ENCODE measurements at regions not wholly inside any gene's neighbourhood (a gene's known extent, or its start where the extent isn't known, plus 50 kb on each side); places are given as distances from the start of the nearest gene placed in this dataset.

- no peaks in the 10 kb centered on the region for H4K20me1 ChIP-seq (replicated peaks in 1 of 2; ENCODE audit: control insufficient read depth in 1 of 2, insufficient read depth in 2 of 2, low read length in 2 of 2)
- H3K9ac ChIP-seq (replicated peaks in 1 of 4; ENCODE audit: extremely low read depth in 1 of 4, low read depth in 3 of 4, low read length in 3 of 4) = no peak overlapping the region
- FAIRE-seq = no peak
- CTCF ChIA-PET (ENCODE audit: partially characterized antibody) = interaction anchor here (1.4 kb wide), 1 partner anchor 17 kb away, joined by 6 read pairs; no protein-coding TSS in a partner anchor
- H3K4me1 ChIP-seq (replicated peaks in 1 of 4; ENCODE audit: control insufficient read depth in 3 of 4, insufficient read depth in 4 of 4, low read length in 3 of 4) = no peaks in the 10 kb centered on the region
- H4K5ac ChIP-seq (ENCODE audit: insufficient read length, low read depth, low read length) = no peak overlapping the region
- no peak overlapping the region for H2BK15ac ChIP-seq (ENCODE audit: low read length)
- H4K91ac ChIP-seq (replicated peaks; ENCODE audit: insufficient read length, low read length) = no peak overlapping the region
- no peak overlapping the region for H4K8ac ChIP-seq (ENCODE audit: extremely low read depth, insufficient read depth, low read length)
- H3K79me1 ChIP-seq (ENCODE audit: low read depth, low read length) = no peaks in the 10 kb centered on the region
- 0 out of 2 replicates have a peak overlapping the region, but pooled peaks have one; percentile 30 for H2AFZ ChIP-seq (ENCODE audit: low read length)
- no peak overlapping the region for H2AK5ac ChIP-seq (ENCODE audit: low read depth, low read length)
- H3K18ac ChIP-seq (ENCODE audit: extremely low read depth, low read length) = no peak overlapping the region
- H3K14ac ChIP-seq (ENCODE audit: insufficient read length) = no peak overlapping the region
- no peak overlapping the region for H3K4me3 ChIP-seq (ENCODE audit: extremely low read depth in 1 of 4, insufficient read depth in 2 of 4, low read depth in 3 of 4, low read length in 4 of 4)
- 91% methylated on average over 9 of the region's 9 CpGs; no CpG with 5 or more reads in 1 of the 2 experiments for WGBS, 2 experiments (ENCODE audit: extremely low coverage in 1 of 2, insufficient coverage in 1 of 2, insufficient read length in 1 of 2, insufficient replicate concordance in 2 of 2, low coverage in 1 of 2, low lambda C conversion rate in 2 of 2, missing lambda C conversion rate in 1 of 2)
- no peaks in the 10 kb centered on the region for H3K23me2 ChIP-seq (ENCODE audit: low read depth, low read length)
- H2BK12ac ChIP-seq (ENCODE audit: low read depth, low read length) = no peak overlapping the region
- DNase-seq (ENCODE audit: low read depth in 1 of 2, low spot score in 2 of 2) = no peak
- H3K9me3 ChIP-seq (ENCODE audit: insufficient read depth in 2 of 2, low read depth in 1 of 2, low read length in 1 of 2) = no peaks in the 10 kb centered on the region
- H3K56ac ChIP-seq (replicated peaks; ENCODE audit: insufficient read length, low read depth, low read length) = no peak overlapping the region
- no peak overlapping the region for H2BK20ac ChIP-seq (ENCODE audit: low read length)
- no peak overlapping the region for H2BK5ac ChIP-seq (ENCODE audit: low read depth, low read length)
- H3K27ac ChIP-seq (ENCODE audit: low read depth, low read length) = no peak overlapping the region
- no peaks in the 10 kb centered on the region for H3K36me3 ChIP-seq (ENCODE audit: control insufficient read depth in 2 of 4, insufficient read depth in 4 of 4, low read length in 3 of 4)
- POLR2A ChIA-PET (ENCODE audit: partially characterized antibody) = no interaction called here
- no peaks in the 10 kb centered on the region for H3K79me2 ChIP-seq (ENCODE audit: control insufficient read depth in 1 of 2, insufficient read depth in 2 of 2, low read length in 2 of 2)
- no peak for TF ChIP-seq ZNF274 (IDR thresholded peaks at IDR 0.05; ENCODE audit: borderline replicate concordance, extremely low read depth, low read length)
- TF ChIP-seq NRF1 (IDR thresholded peaks at IDR 0.05; ENCODE audit: low read depth, low read length) = no peak
- TF ChIP-seq KDM1A (IDR thresholded peaks at IDR 0.05; ENCODE audit: borderline replicate concordance, low read length) = no peak
- TF ChIP-seq PHF8 (conservative IDR thresholded peaks at IDR 0.05; ENCODE audit: low read depth, low read length) = no peak
- H3K4me2 ChIP-seq (ENCODE audit: insufficient read depth in 1 of 2, low read depth in 2 of 2, low read length in 2 of 2) = no peak overlapping the region
- no peak overlapping the region for H2BK120ac ChIP-seq (replicated peaks; ENCODE audit: low read depth, low read length)
- H3K27me3 ChIP-seq (replicated peaks in 1 of 4; ENCODE audit: control insufficient read depth in 3 of 4, extremely low read depth in 1 of 4, insufficient read depth in 3 of 4, low read length in 3 of 4) = no peaks in the 10 kb centered on the region
- H3K4ac ChIP-seq (replicated peaks; ENCODE audit: insufficient read length, low read depth, low read length) = no peak overlapping the region
- H3K23ac ChIP-seq (ENCODE audit: insufficient read length) = no peak overlapping the region
Observed at GRCh38 chr13:74555651-74556420, 421.6 kb upstream of the KLF12 start.
